ENCODE measurements at regions not wholly inside any gene's neighbourhood (a gene's known extent, or its start where the extent isn't known, plus 50 kb on each side); places are given as distances from the start of the nearest gene placed in this dataset.

- TF ChIP-seq, protein P1, sequence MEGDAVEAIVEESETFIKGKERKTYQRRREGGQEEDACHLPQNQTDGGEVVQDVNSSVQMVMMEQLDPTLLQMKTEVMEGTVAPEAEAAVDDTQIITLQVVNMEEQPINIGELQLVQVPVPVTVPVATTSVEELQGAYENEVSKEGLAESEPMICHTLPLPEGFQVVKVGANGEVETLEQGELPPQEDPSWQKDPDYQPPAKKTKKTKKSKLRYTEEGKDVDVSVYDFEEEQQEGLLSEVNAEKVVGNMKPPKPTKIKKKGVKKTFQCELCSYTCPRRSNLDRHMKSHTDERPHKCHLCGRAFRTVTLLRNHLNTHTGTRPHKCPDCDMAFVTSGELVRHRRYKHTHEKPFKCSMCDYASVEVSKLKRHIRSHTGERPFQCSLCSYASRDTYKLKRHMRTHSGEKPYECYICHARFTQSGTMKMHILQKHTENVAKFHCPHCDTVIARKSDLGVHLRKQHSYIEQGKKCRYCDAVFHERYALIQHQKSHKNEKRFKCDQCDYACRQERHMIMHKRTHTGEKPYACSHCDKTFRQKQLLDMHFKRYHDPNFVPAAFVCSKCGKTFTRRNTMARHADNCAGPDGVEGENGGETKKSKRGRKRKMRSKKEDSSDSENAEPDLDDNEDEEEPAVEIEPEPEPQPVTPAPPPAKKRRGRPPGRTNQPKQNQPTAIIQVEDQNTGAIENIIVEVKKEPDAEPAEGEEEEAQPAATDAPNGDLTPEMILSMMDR (IDR thresholded peaks at IDR 0.05; ENCODE audit: insufficient read depth, low read length, severe bottlenecking): no peak
- FAIRE-seq: no peak
Measured at GRCh38 chr5:31027721-31028120, 165.8 kb upstream of the CDH6 start.

GRCh38 chr5:31023105-31023504, 170.4 kb upstream of the CDH6 start:
- FAIRE-seq (no peak), DNase-seq (ENCODE audit: low read depth) (peak; percentile 98)
- Histone ChIP-seq H3K4me3 (ENCODE audit: low read depth, low read length) (no peak overlapping the region), H3K36me3 (ENCODE audit: control insufficient read depth, insufficient read depth, low read length) (no peaks in the 10 kb centered on the region), H3K27me3 (ENCODE audit: control insufficient read depth, insufficient read depth, low read length) (no peaks in the 10 kb centered on the region)
- TF ChIP-seq, protein P1 (IDR thresholded peaks at IDR 0.05; ENCODE audit: insufficient read depth, low read length, severe bottlenecking): no peak

More at GRCh38 chr5:31027721-31028120, 165.8 kb upstream of the CDH6 start:
- Histone ChIP-seq H3K4me3 (ENCODE audit: low read depth, low read length) (no peak overlapping the region), H3K27me3 (ENCODE audit: control insufficient read depth, insufficient read depth, low read length) (no peaks in the 10 kb centered on the region), H3K36me3 (ENCODE audit: control insufficient read depth, insufficient read depth, low read length) (no peaks in the 10 kb centered on the region)
- DNase-seq (ENCODE audit: low read depth): no peak

- peak; percentile 99 for DNase-seq (ENCODE audit: low read depth)
- no peak overlapping the region for H3K4me3 ChIP-seq (ENCODE audit: low read depth, low read length)
Measured at GRCh38 chr5:31021181-31021624, 172.3 kb upstream of the CDH6 start.

DNA sequence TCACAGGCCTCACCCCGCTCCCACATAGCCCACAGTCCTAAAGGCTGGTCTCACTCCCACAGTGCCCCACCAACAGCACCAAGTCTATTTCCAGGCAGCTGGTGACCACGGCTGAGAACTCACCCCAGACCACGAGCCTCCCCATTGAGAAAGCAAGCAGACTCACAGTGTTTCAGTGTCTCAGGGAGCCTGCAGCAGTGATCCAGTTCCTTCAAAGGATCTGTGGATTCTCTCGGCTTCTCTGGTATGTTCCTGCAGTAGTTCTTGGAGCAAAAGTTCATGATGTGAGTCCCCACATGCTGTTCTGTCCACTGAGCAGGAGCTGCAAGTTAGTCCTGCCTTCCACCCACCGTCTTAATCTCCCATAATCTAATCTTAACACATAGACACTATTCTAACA, 185.3 kb upstream of the CDH6 start:
- H3K36me3 ChIP-seq (ENCODE audit: control insufficient read depth, insufficient read depth, low read length): no peaks in the 10 kb centered on the region
- DNase-seq (ENCODE audit: low read depth) (no peak), FAIRE-seq (no peak)
- no peak overlapping the region for H3K4me3 ChIP-seq (ENCODE audit: low read depth, low read length)
- H3K27me3 ChIP-seq (ENCODE audit: control insufficient read depth, insufficient read depth, low read length): no peaks in the 10 kb centered on the region
- TF ChIP-seq, protein P1 (IDR thresholded peaks at IDR 0.05; ENCODE audit: insufficient read depth, low read length, severe bottlenecking): no peak

More at GRCh38 chr5:31021181-31021624, 172.3 kb upstream of the CDH6 start:
- TF ChIP-seq, protein P1 (IDR thresholded peaks at IDR 0.05; ENCODE audit: insufficient read depth, low read length, severe bottlenecking): no peak
- Histone ChIP-seq H3K27me3 (ENCODE audit: control insufficient read depth, insufficient read depth, low read length) (no peaks in the 10 kb centered on the region), H3K36me3 (ENCODE audit: control insufficient read depth, insufficient read depth, low read length) (no peaks in the 10 kb centered on the region)
- no peak for FAIRE-seq

DNA sequence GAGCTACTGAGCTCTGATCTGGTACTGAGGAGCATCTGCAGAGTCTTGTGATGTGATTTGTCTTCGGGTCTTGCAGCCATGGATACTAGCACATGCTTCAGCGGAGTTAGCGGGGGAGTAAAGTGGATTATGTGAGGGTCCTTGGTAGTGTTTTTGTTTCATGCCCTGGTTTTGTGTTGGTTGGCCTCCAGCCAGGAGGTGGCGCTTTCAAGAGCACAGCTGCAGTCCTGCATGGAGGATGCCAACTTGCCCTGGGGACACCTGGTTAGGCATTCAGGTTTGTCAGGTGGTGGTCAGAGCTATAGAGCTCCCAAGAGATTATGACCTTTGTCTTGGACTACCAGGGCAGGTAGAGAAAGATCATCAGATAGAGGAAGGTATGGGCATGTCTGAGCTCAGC, 185.8 kb upstream of the CDH6 start:
- FAIRE-seq: no peak
- DNase-seq (ENCODE audit: low read depth): no peak

More for the DNA sequence above, 185.8 kb upstream of the CDH6 start:
- no peaks in the 10 kb centered on the region for H3K27me3 ChIP-seq (ENCODE audit: control insufficient read depth, insufficient read depth, low read length)
- TF ChIP-seq, protein P1 (IDR thresholded peaks at IDR 0.05; ENCODE audit: insufficient read depth, low read length, severe bottlenecking): peak; percentile 4
- no peak overlapping the region for H3K4me3 ChIP-seq (ENCODE audit: low read depth, low read length)
- no peaks in the 10 kb centered on the region for H3K36me3 ChIP-seq (ENCODE audit: control insufficient read depth, insufficient read depth, low read length)
